CD4-positive, alpha-beta memory T cell (primary cell): ENCODE measurements at regions not wholly inside any gene's neighbourhood (a gene's known extent, or its start where the extent isn't known, plus 50 kb on each side); places are given as distances from the start of the nearest gene placed in this dataset.
"Not testable (repeated sequence)": the region's sequence is repeated elsewhere in the genome, so short reads cannot be mapped to it uniquely, and the experiment has no call there.

Experiments used
- CTCF ChIA-PET: fragments of 350-600 bp; sonication (Branson Sonifier 250); formaldehyde crosslinking; loops from one replicate; lab custom pipeline; 2021; ENCODE audit warnings: inconsistent platforms; ENCODE audit not compliant: partially characterized antibody; lab: Charles Lee
- POLR2A ChIA-PET: fragments of 350-600 bp; sonication (Branson Sonifier 250); formaldehyde crosslinking; loops from one replicate; lab custom pipeline; 2021; ENCODE audit not compliant: partially characterized antibody; lab: Charles Lee
- DNase-seq, 5 donors: peaks; one replicate each; pipeline versions ENCODE4 v3.0.0 to v3.0.0-alpha.2; 2020 to 2022; ENCODE audit warnings: mixed read lengths in 1 of 5
- H3K27ac ChIP-seq: one replicate; pipeline ENCODE4 v1.7.0; 2013; ENCODE audit warnings: low read depth, low read length
- H3K27me3 ChIP-seq: 2 replicates; pipeline ENCODE4 v1.7.0; 2013; ENCODE audit warnings: mild to moderate bottlenecking, low read length, moderate library complexity; ENCODE audit not compliant: insufficient read depth
- H3K36me3 ChIP-seq: 2 replicates; pipeline ENCODE4 v1.7.0; 2013; ENCODE audit warnings: mild to moderate bottlenecking, low read length, moderate library complexity; ENCODE audit not compliant: insufficient read depth
- H3K4me1 ChIP-seq: 2 replicates; pipeline ENCODE4 v1.7.0; 2013; ENCODE audit warnings: mild to moderate bottlenecking, low read length, moderate library complexity; ENCODE audit not compliant: insufficient read depth
- H3K4me3 ChIP-seq, 2 donors: one replicate each; pipeline ENCODE4 v1.7.0; 2013; ENCODE audit warnings: low read length in 2 of 2, mild to moderate bottlenecking in 1 of 2
- H3K9me3 ChIP-seq, 2 donors: one replicate each; pipeline ENCODE4 v1.7.0; 2013; ENCODE audit warnings: low read length in 2 of 2, control low read depth in 1 of 2; ENCODE audit not compliant: control insufficient read depth in 1 of 2
- H3K27ac Mint-ChIP-seq, 7 donors: one replicate each; pipeline ENCODE4 v1.8.0; 2020 to 2021; ENCODE audit warnings: mixed read lengths in 7 of 7, mild to moderate bottlenecking in 6 of 7, inconsistent platforms in 3 of 7, moderate library complexity in 3 of 7
- H3K27me3 Mint-ChIP-seq, 2 donors: one replicate each; pipeline ENCODE4 v1.8.0; 2020 to 2021; ENCODE audit warnings: mixed read lengths in 2 of 2
- H3K36me3 Mint-ChIP-seq, 2 donors: one replicate each; pipeline ENCODE4 v1.8.0; 2020 to 2021; ENCODE audit warnings: mixed read lengths in 2 of 2, inconsistent platforms in 1 of 2, mild to moderate bottlenecking in 1 of 2
- H3K4me1 Mint-ChIP-seq, 4 donors: one replicate each; pipeline ENCODE4 v1.8.0; 2020 to 2021; ENCODE audit warnings: mixed read lengths in 4 of 4, mild to moderate bottlenecking in 1 of 4
- H3K4me3 Mint-ChIP-seq, 8 donors: one replicate each; pipeline ENCODE4 v1.8.0; 2020 to 2021; ENCODE audit warnings: mixed read lengths in 8 of 8, mild to moderate bottlenecking in 7 of 8, moderate library complexity in 6 of 8, inconsistent platforms in 3 of 8
- H3K9me3 Mint-ChIP-seq, 8 donors: one replicate each; pipeline ENCODE4 v1.8.0; 2020 to 2021; ENCODE audit warnings: mixed read lengths in 8 of 8, mild to moderate bottlenecking in 5 of 8, inconsistent platforms in 3 of 8, moderate library complexity in 1 of 8
- intact Hi-C: fragments of 100-400 bp; cut with micrococcal nuclease; formaldehyde crosslinking; loops from one replicate; pipeline ENCODE4 v1.15.1; 2023

GRCh38 chr3:105974381-105974780, 105.6 kb upstream of the CBLB start:
- no peak for DNase-seq
- Mint-ChIP-seq H3K4me1 (peaks cover 0 to 4% (median 2%) of the 10 kb centered on the region in 4 donors), H3K4me3 (no peak overlapping the region), H3K36me3 (peaks cover 2 to 16% of the 10 kb centered on the region in 2 donors), H3K9me3 (peaks cover 2 to 26% (median 21%) of the 10 kb centered on the region in 8 donors), H3K27ac (no peak overlapping the region), H3K27me3 (peaks cover 0 to 2% of the 10 kb centered on the region in 2 donors)
- Histone ChIP-seq H3K4me3 (no peak overlapping the region), H3K4me1 (no peaks in the 10 kb centered on the region), H3K36me3 (no peaks in the 10 kb centered on the region), H3K27ac (no peak overlapping the region), H3K27me3 (no peaks in the 10 kb centered on the region), H3K9me3 (peaks cover 0 to 3% of the 10 kb centered on the region in 2 donors)
- POLR2A ChIA-PET = no interaction called here
- CTCF ChIA-PET = no interaction called here
- intact Hi-C loops = no loop called here

GRCh38 chr3:105976196-105976595, 107.4 kb upstream of the CBLB start:
- Mint-ChIP-seq H3K4me3 (no peak overlapping the region), H3K27me3 (peaks cover 0 to 2% of the 10 kb centered on the region in 2 donors), H3K36me3 (peaks cover 0 to 11% of the 10 kb centered on the region in 2 donors), H3K9me3 (peaks cover 2 to 14% (median 13%) of the 10 kb centered on the region in 8 donors), H3K4me1 (peaks cover 0 to 4% (median 2%) of the 10 kb centered on the region in 4 donors), H3K27ac (no peak overlapping the region)
- POLR2A ChIA-PET = no interaction called here
- Histone ChIP-seq H3K36me3 (no peaks in the 10 kb centered on the region), H3K4me1 (no peaks in the 10 kb centered on the region), H3K27ac (no peak overlapping the region), H3K4me3 (no peak overlapping the region), H3K9me3 (no peaks in the 10 kb centered on the region), H3K27me3 (no peaks in the 10 kb centered on the region)
- CTCF ChIA-PET = no interaction called here
- intact Hi-C loops = no loop called here
- no peak for DNase-seq

- Mint-ChIP-seq H3K4me3 (no peak overlapping the region), H3K27me3 (no peaks in the 10 kb centered on the region), H3K4me1 (peaks cover 4 to 11% (median 9%) of the 10 kb centered on the region in 4 donors), H3K36me3 (no peaks in the 10 kb centered on the region), H3K9me3 (peaks cover 0 to 5% (median 3%) of the 10 kb centered on the region in 8 donors), H3K27ac (no peak overlapping the region)
- ChIA-PET POLR2A (no interaction called here), CTCF (no interaction called here)
- Histone ChIP-seq H3K4me3 (no peak overlapping the region), H3K27me3 (no peaks in the 10 kb centered on the region), H3K4me1 (peaks cover 8% of the 10 kb centered on the region), H3K9me3 (no peaks in the 10 kb centered on the region), H3K36me3 (no peaks in the 10 kb centered on the region), H3K27ac (no peak overlapping the region)
- intact Hi-C loops = no loop called here
- DNase-seq = no peak
Measured at GRCh38 chr3:105979961-105980360, 111.1 kb upstream of the CBLB start.

- H3K4me3 Mint-ChIP-seq = no peak overlapping the region
- CTCF ChIA-PET = interaction anchor here (1.3 kb wide), 1 partner anchor 12 kb away, joined by 3 read pairs; no protein-coding TSS in a partner anchor
- no peaks in the 10 kb centered on the region for H3K9me3 ChIP-seq
- H3K4me3 ChIP-seq = no peak overlapping the region
- intact Hi-C loops = no loop called here
- H3K9me3 Mint-ChIP-seq = peaks cover 0 to 5% (median 3%) of the 10 kb centered on the region in 8 donors
- H3K27ac Mint-ChIP-seq = no peak overlapping the region
- H3K4me1 Mint-ChIP-seq = peaks cover 11 to 24% (median 14%) of the 10 kb centered on the region in 4 donors
- H3K36me3 Mint-ChIP-seq = no peaks in the 10 kb centered on the region
- no peaks in the 10 kb centered on the region for H3K27me3 Mint-ChIP-seq
- H3K27ac ChIP-seq = no peak overlapping the region
- H3K27me3 ChIP-seq = no peaks in the 10 kb centered on the region
- POLR2A ChIA-PET = no interaction called here
- DNase-seq = no peak
- H3K36me3 ChIP-seq = no peaks in the 10 kb centered on the region
- H3K4me1 ChIP-seq = peaks cover 12% of the 10 kb centered on the region
Measured at GRCh38 chr3:105982207-105982606, 113.4 kb upstream of the CBLB start.

GRCh38 chr3:105984837-105985236, 116.0 kb upstream of the CBLB start:
- Histone ChIP-seq H3K4me3 (no peak overlapping the region), H3K9me3 (no peaks in the 10 kb centered on the region), H3K27me3 (no peaks in the 10 kb centered on the region), H3K36me3 (no peaks in the 10 kb centered on the region), H3K4me1 (peaks cover 15% of the 10 kb centered on the region), H3K27ac (no peak overlapping the region)
- Mint-ChIP-seq H3K36me3 (no peaks in the 10 kb centered on the region), H3K27ac (no peak overlapping the region), H3K9me3 (peaks cover 0 to 6% (median 3%) of the 10 kb centered on the region in 8 donors), H3K27me3 (no peaks in the 10 kb centered on the region), H3K4me3 (peak overlapping the region in 6 of 8 donors; percentile 9 to 63 (median 37)), H3K4me1 (peaks cover 24 to 45% (median 31%) of the 10 kb centered on the region in 4 donors)
- no peak for DNase-seq
- intact Hi-C loops = no loop called here
- CTCF ChIA-PET = no interaction called here
- POLR2A ChIA-PET = no interaction called here

- H3K4me3 Mint-ChIP-seq = peak overlapping the region in 1 of 8 donors; percentile 32
- H3K27me3 Mint-ChIP-seq, H3K9me3 ChIP-seq, H3K4me3 ChIP-seq, H3K27ac ChIP-seq, intact Hi-C loops, H3K27me3 ChIP-seq, H3K36me3 Mint-ChIP-seq, CTCF ChIA-PET, POLR2A ChIA-PET, H3K36me3 ChIP-seq, DNase-seq, H3K27ac Mint-ChIP-seq: not testable (repeated sequence)
- H3K4me1 Mint-ChIP-seq = peaks cover 24 to 45% (median 31%) of the 10 kb centered on the region in 4 donors
- peaks cover 15% of the 10 kb centered on the region for H3K4me1 ChIP-seq
- peaks cover 3 to 16% (median 7%) of the 10 kb centered on the region in 8 donors for H3K9me3 Mint-ChIP-seq
Measured at GRCh38 chr3:105986343-105986742, 117.5 kb upstream of the CBLB start.

GRCh38 chr3:105987809-105988208, 119.0 kb upstream of the CBLB start:
- H3K4me3 ChIP-seq = no peak overlapping the region
- H3K27me3 ChIP-seq = no peaks in the 10 kb centered on the region
- POLR2A ChIA-PET = no interaction called here
- peaks cover 5 to 6% of the 10 kb centered on the region in 2 donors for H3K36me3 Mint-ChIP-seq
- H3K9me3 ChIP-seq = no peaks in the 10 kb centered on the region
- H3K4me1 ChIP-seq = peaks cover 15% of the 10 kb centered on the region
- H3K27ac ChIP-seq = no peak overlapping the region
- H3K4me3 Mint-ChIP-seq = peak overlapping the region; percentile 63 to 87 (median 81)
- H3K9me3 Mint-ChIP-seq = peaks cover 3 to 29% (median 11%) of the 10 kb centered on the region in 8 donors
- intact Hi-C loops = no loop called here
- CTCF ChIA-PET = no interaction called here
- no peaks in the 10 kb centered on the region for H3K36me3 ChIP-seq
- H3K27ac Mint-ChIP-seq = peak overlapping the region in 6 of 7 donors; percentile 2 to 85 (median 77)
- DNase-seq = no peak
- H3K27me3 Mint-ChIP-seq = no peaks in the 10 kb centered on the region
- H3K4me1 Mint-ChIP-seq = peaks cover 24 to 45% (median 31%) of the 10 kb centered on the region in 4 donors
